LHCN-M2 (cell line): ENCODE measurements at regions not wholly inside any gene's neighbourhood (a gene's known extent, or its start where the extent isn't known, plus 50 kb on each side); places are given as distances from the start of the nearest gene placed in this dataset.
A peak's percentile ranks its signal among the peaks of the same experiment; 100 is the strongest.
"Not testable (repeated sequence)": the region's sequence is repeated elsewhere in the genome, so short reads cannot be mapped to it uniquely, and the experiment has no call there.

Experiments
- DNase-seq: peaks from one replicate; pipeline ENCODE4 v3.0.0-alpha.2; 2012; ENCODE audit warnings: low read depth

DNA sequence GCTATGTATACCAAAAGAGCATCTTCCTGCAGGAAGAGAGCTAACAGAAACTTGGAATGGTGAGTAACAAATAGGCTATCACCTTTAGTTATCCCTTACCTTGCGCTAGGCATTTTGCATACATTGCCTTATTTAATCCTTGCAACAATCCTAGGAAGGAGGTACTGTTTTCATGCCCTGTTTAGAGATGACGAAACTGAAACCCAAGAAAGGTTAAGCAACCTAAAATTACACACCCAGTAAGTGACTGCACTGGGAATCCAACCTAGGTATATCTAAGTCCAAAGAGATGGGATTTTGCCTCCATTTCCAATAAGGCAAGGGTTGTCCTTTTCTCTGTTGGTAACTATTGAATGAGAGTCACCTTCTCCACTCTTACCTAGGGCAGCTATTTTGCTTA lies 144.5 kb downstream of the TM2D1 start:
- DNase-seq = no peak

- DNase-seq = no peak
These were observed 145.1 kb downstream of the TM2D1 start for GRCh38 chr1:61579802-61580201.

- DNase-seq = no peak
These were observed 152.9 kb downstream of the TM2D1 start for GRCh38 chr1:61572046-61572445.

GRCh38 chr1:61570191-61570590 lies 154.8 kb downstream of the TM2D1 start:
- DNase-seq = no peak

DNA sequence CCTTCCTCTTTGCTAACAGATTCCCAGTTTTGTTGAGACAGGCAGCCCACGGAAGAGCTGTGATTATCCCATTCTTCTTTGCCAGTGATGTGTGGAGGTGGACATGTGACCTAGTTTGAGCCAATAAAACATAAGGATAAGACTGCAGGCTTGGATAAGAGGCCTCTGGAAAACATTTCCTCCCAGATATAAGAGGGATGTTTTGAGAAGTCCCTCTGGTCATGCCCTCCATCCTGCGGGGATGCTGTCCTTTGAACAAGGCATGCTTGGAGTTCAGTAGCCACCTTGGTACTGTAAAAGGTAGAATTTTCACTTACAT lies 155.7 kb downstream of the TM2D1 start:
- DNase-seq = no peak

DNA sequence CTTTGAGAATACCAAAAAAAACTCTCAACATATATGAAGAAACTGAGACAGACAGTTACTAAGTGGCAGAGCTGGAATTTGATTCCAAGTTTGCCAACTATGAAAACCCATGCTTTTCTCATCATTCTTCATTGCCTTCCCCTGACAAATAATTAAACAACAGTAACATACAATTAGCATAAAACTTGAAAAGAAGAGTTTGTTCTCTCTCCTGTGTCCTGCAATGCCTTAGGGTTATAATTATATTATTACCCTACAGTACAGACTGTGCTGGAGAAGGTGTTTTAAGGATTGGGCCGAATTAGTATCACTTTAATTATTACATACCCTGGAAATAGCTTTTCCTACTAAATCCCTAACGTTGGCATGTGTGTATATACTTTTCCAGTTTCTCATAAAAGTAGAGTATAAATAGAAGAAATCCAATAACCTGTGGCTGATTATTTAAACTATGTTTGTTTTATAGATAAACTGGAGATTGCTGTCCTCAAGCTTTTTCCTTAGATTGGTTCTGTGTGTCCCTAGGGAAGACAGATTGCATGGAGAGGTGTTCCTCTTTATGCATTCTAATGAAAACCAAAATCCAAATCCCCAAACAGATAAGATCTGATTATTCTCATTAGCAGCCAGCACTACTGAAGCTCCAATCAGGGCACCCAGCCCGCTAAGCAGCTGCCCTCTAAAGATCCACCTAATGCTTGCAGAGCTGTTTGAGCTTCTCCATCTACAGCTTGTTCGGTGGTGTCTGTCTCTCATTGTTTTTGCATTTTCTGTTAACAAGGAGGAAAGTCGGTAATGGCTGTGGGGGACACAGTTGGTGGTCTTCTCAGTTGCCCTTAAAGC lies 156.3 kb downstream of the TM2D1 start:
- no peak for DNase-seq

DNA sequence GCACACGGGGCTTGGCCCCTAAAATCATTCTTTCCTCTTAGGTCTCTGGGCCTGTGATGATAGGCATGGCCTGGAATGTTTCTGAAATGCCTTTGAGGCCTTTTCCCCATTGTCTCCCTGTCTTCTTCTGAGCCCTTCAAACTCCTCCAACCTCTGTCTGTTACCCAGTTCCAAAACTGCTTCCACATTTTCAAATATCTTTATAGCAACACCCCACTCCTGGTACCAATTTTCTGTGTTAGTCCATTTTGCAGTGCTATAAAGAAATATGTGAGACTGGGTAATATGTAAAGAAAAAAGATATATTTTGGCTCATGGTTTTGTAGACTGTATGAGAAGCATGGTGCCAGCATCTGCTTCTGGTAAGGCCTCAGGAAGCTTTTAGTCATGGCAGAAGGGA lies 158.8 kb downstream of the TM2D1 start:
- no peak for DNase-seq

DNA sequence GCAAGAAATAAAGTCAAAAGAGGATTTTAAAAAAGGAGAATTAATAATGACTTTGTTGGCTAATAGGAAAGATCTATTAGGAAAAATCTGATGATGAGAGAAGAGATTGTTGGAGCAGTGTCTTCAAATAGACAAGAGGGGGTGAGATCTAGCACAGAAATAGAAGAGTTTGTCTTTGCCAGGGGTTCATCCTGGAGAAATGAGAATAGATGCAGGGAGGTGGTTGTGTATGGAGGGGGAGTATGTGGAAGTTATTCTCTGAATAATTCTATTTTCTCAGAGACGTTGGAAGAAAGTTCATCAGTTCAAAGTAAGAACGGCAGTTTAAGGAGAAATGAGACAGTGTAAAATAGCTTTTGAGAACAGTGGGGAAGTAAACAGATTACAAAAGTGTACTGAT lies 161.3 kb downstream of the TM2D1 start:
- DNase-seq = no peak

DNA sequence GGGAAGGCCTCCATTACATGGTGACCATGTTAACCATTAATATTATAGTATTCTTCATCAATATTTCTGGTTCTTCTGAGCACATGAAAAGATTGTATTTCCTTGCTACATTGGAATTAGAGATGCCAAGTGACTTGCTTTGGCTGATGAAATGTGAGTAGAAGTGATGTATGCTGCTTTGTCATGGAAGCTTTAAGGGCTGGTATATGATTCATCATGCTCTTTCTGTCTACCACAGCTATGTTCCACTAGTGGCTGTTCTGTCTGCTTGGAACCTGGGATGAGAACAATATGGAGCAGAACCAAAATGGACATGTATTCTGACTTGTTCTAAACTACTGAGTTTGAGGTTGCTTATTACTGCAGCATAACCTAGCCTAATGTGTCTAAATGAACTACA lies 163.3 kb downstream of the TM2D1 start:
- DNase-seq = peak; percentile 7

DNA sequence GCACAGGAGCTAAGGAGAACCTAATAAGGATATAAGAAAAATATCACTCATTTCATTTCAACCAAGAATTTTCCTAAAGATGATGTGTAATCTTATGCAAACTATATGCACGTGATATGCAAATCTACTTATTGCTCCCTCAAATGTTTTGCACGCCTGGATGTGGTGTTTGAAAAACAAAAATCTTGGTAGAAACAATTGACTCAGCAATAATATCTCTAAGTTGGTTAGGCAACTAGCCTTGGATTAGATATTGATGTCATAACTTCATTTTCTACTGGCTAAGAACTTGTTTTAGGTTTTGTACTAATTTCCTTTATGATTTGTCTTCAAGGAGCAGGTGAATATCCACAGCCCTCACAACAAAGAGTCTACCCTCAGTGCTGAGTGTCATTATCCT lies 164.6 kb downstream of the TM2D1 start:
- DNase-seq = no peak

- no peak for DNase-seq
These were observed 168.3 kb downstream of the TM2D1 start for GRCh38 chr1:61556631-61557030.

GRCh38 chr1:61552630-61553305 lies 172.2 kb downstream of the TM2D1 start:
- DNase-seq = no peak

DNA sequence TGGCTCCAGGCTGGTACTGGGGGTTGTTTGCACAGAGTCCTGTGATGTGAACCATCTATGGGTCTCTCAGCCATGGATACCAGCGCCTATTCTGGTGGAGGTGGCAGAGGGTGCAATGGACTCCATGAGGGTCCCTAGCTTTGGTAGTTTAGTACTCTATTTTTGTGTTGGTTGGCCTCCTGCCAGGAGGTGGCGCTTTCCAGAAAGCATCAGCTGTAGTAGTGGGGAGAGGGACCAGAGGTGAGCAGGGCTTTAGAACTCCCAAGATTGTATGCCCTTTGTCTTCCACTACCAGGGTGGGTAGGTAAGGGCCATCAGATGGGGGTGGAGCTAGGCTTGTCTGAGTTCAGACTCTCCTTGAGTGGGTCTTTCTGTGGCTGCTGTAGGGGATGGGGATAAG lies 177.6 kb downstream of the TM2D1 start:
- not testable (repeated sequence) for DNase-seq

DNA sequence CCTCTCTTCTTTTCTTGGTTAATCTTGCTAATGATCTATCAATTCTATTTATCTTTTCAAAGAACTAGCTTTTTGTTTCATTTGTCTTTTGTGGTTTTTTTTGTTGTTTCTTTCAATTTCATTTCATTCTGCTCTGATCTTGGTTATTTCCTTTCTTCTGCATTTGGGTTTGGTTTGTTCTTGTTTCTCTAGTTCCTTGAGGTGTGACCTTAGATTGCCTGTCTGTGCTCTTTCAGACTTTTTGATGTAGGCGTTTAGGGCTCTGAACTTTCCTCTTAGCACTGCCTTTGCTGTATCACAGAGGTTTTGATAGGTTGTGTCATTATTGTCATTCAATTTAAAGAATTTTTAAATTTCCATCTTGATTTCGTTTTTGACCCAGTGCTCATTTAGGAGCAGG lies 180.1 kb downstream of the TM2D1 start:
- not testable (repeated sequence) for DNase-seq

DNA sequence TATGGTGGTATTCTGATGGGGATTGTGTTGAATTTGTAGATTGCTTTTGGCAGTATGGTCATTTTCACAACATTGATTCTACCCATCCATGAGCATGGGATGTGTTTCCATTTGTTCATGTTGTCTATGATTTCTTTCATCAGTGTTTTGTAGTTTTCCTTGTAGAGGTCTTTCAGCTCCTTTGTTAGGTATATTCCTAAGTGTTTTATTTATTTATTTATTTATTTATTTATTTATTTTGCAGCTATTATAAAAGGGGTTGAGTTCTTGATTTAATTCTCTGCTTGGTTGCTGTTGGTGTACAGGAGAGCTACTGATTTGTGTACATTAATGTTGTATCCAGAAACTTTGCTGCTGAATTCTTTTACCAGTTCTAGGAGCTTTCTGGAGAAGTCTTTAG lies 181.4 kb downstream of the TM2D1 start:
- DNase-seq = not testable (repeated sequence)

DNA sequence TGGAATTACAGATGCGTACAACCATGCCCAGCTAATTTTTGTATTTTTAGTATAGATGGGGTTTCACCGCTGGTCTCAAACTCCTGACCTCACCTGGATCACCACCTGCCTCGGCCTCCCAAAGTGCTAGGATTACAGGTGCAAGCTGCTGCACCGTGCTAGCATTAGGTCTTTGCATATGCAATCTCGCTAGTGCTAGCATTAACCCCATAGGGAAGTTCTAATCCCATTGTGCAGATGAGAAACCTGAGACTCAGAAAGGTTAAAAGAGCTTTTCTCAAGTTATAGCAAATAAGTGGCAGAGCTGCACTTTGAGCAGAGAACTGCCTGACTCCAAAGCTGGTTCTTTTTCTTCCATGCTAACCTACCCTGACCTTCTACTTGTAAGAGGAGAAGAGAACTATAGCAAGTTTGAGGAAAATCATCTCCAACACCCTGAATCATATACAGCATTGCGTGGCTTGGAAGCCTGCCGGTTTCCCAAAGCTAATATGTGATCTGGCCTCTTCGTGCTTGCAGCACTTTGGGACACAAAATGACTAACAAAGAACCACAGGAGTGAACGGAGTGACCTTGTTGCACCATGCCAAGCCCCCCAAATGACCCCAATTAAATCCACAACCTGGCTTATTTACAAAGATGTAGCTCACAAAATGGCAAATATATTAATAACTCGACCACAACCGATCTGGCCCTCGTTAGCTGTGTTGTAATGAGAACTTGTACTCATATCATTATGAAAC lies 185.1 kb downstream of the TM2D1 start:
- peak; percentile 17 for DNase-seq

DNA sequence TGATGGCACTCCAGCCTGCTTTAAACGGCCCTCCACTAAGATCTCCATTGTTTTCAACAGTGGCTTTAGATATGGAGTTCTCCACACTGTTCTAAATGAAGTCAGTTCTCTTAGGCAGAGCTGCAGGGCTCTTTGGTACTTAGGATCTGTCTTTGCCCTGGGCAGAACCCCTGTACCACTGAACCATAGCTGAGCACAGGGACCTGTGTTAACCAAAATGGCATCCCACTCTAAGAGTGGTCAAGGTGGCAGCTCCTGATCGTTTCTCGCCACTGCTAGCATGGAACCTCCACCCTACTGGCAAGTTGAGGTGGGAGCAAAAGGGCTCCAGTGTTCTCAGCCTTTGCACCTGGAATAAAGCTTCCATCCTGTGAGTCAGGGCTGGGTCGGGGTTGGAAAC lies 186.7 kb downstream of the TM2D1 start:
- no peak for DNase-seq

- no peak for DNase-seq
These were observed 188.5 kb downstream of the TM2D1 start for GRCh38 chr1:61536174-61537108.

DNA sequence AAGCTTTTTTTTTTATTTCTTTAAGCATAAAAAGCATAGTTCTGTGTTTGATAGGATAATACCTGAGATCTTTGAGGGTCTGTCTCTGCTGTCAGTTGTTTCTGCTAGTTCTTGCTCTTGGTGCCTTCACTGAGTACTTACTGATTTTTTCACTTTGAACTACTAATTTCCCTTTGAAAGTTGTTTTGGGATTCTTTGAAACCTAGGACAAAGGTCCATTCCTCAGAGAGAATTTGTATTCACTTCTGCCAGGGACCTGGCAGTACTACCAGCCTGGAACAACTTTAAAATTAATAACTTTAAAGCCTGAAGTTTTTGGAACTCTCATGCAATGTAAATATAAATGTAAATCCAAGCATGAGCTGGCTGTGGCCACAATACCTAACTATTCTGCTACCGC lies 190.1 kb downstream of the TM2D1 start:
- no peak for DNase-seq

- no peak for DNase-seq
These were observed 191.4 kb downstream of the TM2D1 start for GRCh38 chr1:61533546-61533945.

DNA sequence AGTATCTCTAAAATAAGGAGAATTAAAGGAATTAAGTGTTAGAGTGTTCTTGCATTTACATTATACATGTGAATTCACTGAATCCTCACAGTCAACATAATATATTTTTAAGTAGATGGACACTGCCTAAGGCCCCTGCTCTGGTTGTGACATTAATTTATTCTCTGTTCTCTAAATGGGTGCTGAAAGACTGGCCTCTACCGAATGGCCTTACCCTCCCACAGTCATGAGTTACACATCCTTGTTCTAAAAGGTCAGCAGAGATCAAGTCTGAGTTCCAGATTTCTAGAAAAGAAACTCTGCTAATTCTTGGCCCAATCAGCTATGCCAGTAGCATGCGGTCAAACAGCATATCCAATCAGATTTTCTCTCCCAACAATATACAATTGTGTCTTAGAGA lies 193.2 kb downstream of the TM2D1 start:
- no peak for DNase-seq
